IMR-90 (cell line): ENCODE measurements at regions not wholly inside any gene's neighbourhood (a gene's known extent, or its start where the extent isn't known, plus 50 kb on each side); places are given as distances from the start of the nearest gene placed in this dataset.

ENCODE experiments used
- ATAC-seq: fragments of 200-7000 bp; cut with Tn5 transposase; 2 replicates; pipeline ENCODE4 v1.9.1; 2020; ENCODE audit warnings: low read depth, mild to moderate bottlenecking, moderate library complexity
- BruUV-seq: library from RNA; stranded (reverse); fragments of 400-500 nt; replicated peaks from 2 replicates; lab custom pipeline; 2021; lab: Mats Ljungman, UMichigan
- CTCF ChIA-PET: fragments of 300-600 bp; formaldehyde crosslinking; extraction: SDS; loops from one replicate; lab custom pipeline; 2021; ENCODE audit warnings: antibody characterized with exemption; lab: Yijun Ruan, JAX
- POLR2A ChIA-PET: fragments of 300-600 bp; sonication (Branson Sonifier 250); formaldehyde crosslinking; loops from one replicate; lab custom pipeline; 2022; ENCODE audit warnings: antibody characterized with exemption; ENCODE audit not compliant: unreplicated experiment; lab: Charles Lee
- DNase-seq: peaks from one replicate; pipeline ENCODE4 v3.0.0; 2013
- H2AFZ ChIP-seq: replicated peaks from 2 replicates; pipeline ENCODE3; 2013; ENCODE audit warnings: low read length, mild to moderate bottlenecking; ENCODE audit not compliant: poor library complexity
- H2AK5ac ChIP-seq: 2 replicates; pipeline ENCODE4 v1.6.1; 2013; ENCODE audit warnings: low read depth, low read length, inconsistent platforms
- H2AK9ac ChIP-seq: replicated peaks from 2 replicates; pipeline ENCODE3; 2013; ENCODE audit warnings: mild to moderate bottlenecking, low read depth, low read length, moderate library complexity; ENCODE audit not compliant: poor library complexity
- H2BK120ac ChIP-seq: 2 replicates; pipeline ENCODE4 v1.6.1; 2013; ENCODE audit warnings: low read depth, low read length, inconsistent platforms
- H2BK15ac ChIP-seq: 3 replicates; pipeline ENCODE4 v1.6.1; 2013; ENCODE audit warnings: low read depth, low read length, inconsistent platforms
- H2BK20ac ChIP-seq: 2 replicates; pipeline ENCODE4 v1.6.1; 2013; ENCODE audit warnings: low read depth, mild to moderate bottlenecking, inconsistent platforms, low read length, moderate library complexity
- H2BK5ac ChIP-seq: 2 replicates; pipeline ENCODE4 v1.6.1; 2013; ENCODE audit warnings: mild to moderate bottlenecking, low read depth, low read length, inconsistent platforms; ENCODE audit not compliant: poor library complexity, severe bottlenecking
- H3K14ac ChIP-seq: replicated peaks from 2 replicates; pipeline ENCODE4 v1.6.1; 2013; ENCODE audit warnings: low read depth, low read length, inconsistent platforms
- H3K18ac ChIP-seq: 2 replicates; pipeline ENCODE4 v1.6.1; 2013; ENCODE audit warnings: low read depth, low read length, control low read depth
- H3K23ac ChIP-seq: 2 replicates; pipeline ENCODE4 v1.6.1; 2013; ENCODE audit warnings: low read depth, low read length, inconsistent platforms
- H3K27ac ChIP-seq: 2 replicates; pipeline ENCODE4 v1.5.1; 2013; ENCODE audit warnings: mild to moderate bottlenecking, control low read depth, low read length; ENCODE audit not compliant: insufficient read depth
- H3K27me3 ChIP-seq: 2 replicates; pipeline ENCODE4 v1.6.1; 2013; ENCODE audit warnings: low read length; ENCODE audit not compliant: control insufficient read depth, insufficient read depth
- H3K36me3 ChIP-seq: 2 replicates; pipeline ENCODE4 v1.6.1; 2013; ENCODE audit warnings: low read length, mixed read lengths; ENCODE audit not compliant: control insufficient read depth, insufficient read depth
- H3K4ac ChIP-seq: 2 replicates; pipeline ENCODE4 v1.6.1; 2013; ENCODE audit warnings: low read depth, low read length, inconsistent platforms
- H3K4me1 ChIP-seq: 2 replicates; pipeline ENCODE4 v1.6.1; 2013; ENCODE audit warnings: low read length, mixed read lengths; ENCODE audit not compliant: control insufficient read depth, insufficient read depth
- H3K4me2 ChIP-seq: 2 replicates; pipeline ENCODE4 v1.6.1; 2013; ENCODE audit warnings: low read depth, mild to moderate bottlenecking, control low read depth, low read length, moderate library complexity
- H3K4me3 ChIP-seq: 2 replicates; pipeline ENCODE4 v1.5.1; 2013; ENCODE audit warnings: low read depth, mild to moderate bottlenecking, control low read depth, low read length, moderate library complexity; ENCODE audit not compliant: insufficient read depth
- H3K56ac ChIP-seq: 2 replicates; pipeline ENCODE4 v1.6.1; 2013; ENCODE audit warnings: low read length, inconsistent platforms; ENCODE audit not compliant: insufficient read depth; ENCODE audit errors: extremely low read depth
- H3K79me1 ChIP-seq, 2 experiments: 2 replicates each; pipeline ENCODE4 v1.6.1; 2013; ENCODE audit warnings: low read length in 2 of 2, inconsistent platforms in 1 of 2, low read depth in 1 of 2
- H3K9ac ChIP-seq: 2 replicates; pipeline ENCODE4 v1.6.1; 2013; ENCODE audit warnings: low read depth, low read length, control low read depth
- H3K9me1 ChIP-seq: 2 replicates; pipeline ENCODE4 v1.6.1; 2013; ENCODE audit warnings: low read length, inconsistent platforms; ENCODE audit not compliant: insufficient read depth
- H3K9me3 ChIP-seq: 2 replicates; pipeline ENCODE4 v1.6.1; 2013; ENCODE audit warnings: low read length; ENCODE audit not compliant: control insufficient read depth, insufficient read depth
- H4K20me1 ChIP-seq: 2 replicates; pipeline ENCODE4 v1.6.1; 2013; ENCODE audit warnings: low read length, inconsistent platforms; ENCODE audit not compliant: insufficient read depth
- H4K5ac ChIP-seq: 2 replicates; pipeline ENCODE4 v1.6.1; 2013; ENCODE audit warnings: mild to moderate bottlenecking, low read depth, low read length, control low read depth
- H4K8ac ChIP-seq, 2 experiments: 2 replicates each; pipeline ENCODE4 v1.6.1; 2013; ENCODE audit warnings: low read depth in 2 of 2, low read length in 2 of 2, control low read depth in 1 of 2, inconsistent platforms in 1 of 2
- H4K91ac ChIP-seq: 2 replicates; pipeline ENCODE4 v1.6.1; 2013; ENCODE audit warnings: low read depth, low read length, inconsistent platforms; ENCODE audit not compliant: insufficient read depth
- BHLHE40 ChIP-seq: fragments of 150-350 bp; IDR thresholded peaks from 2 replicates; pipeline ENCODE4 v1.6.1; 2016; ENCODE audit warnings: mild to moderate bottlenecking, low read depth, low read length
- CEBPB ChIP-seq: IDR thresholded peaks from 2 replicates; pipeline ENCODE4 v1.6.1; 2012; ENCODE audit warnings: low read depth, low read length, improper control_type of control experiment
- CHD1 ChIP-seq: IDR thresholded peaks from 2 replicates; pipeline ENCODE4 v1.6.1; 2012; ENCODE audit warnings: low read depth, low read length, improper control_type of control experiment
- ELK1 ChIP-seq: fragments of 150-350 bp; IDR thresholded peaks from 2 replicates; pipeline ENCODE4 v1.6.1; 2016; ENCODE audit warnings: low read depth, mild to moderate bottlenecking, low read length, moderate library complexity, borderline replicate concordance
- FOS ChIP-seq: fragments of 150-350 bp; IDR thresholded peaks from 2 replicates; pipeline ENCODE4 v1.6.1; 2016; ENCODE audit warnings: low read depth, low read length
- MAFK ChIP-seq: IDR thresholded peaks from 2 replicates; pipeline ENCODE4 v1.6.1; 2012; ENCODE audit warnings: low read depth, low read length, improper control_type of control experiment
- MAZ ChIP-seq: IDR thresholded peaks from 2 replicates; pipeline ENCODE4 v1.6.1; 2012; ENCODE audit warnings: low read depth, mild to moderate bottlenecking, low read length, improper control_type of control experiment, moderate library complexity, borderline replicate concordance
- MXI1 ChIP-seq: IDR thresholded peaks from 2 replicates; pipeline ENCODE4 v1.6.1; 2012; ENCODE audit warnings: low read depth, mild to moderate bottlenecking, low read length, moderate library complexity, borderline replicate concordance
- NFE2L2 ChIP-seq: fragments of 150-350 bp; IDR thresholded peaks from 2 replicates; pipeline ENCODE4 v1.6.1; 2016; ENCODE audit warnings: low read depth, mild to moderate bottlenecking, low read length
- POLR2A ChIP-seq: IDR thresholded peaks from 2 replicates; pipeline ENCODE4 v1.6.1; 2012; ENCODE audit warnings: mild to moderate bottlenecking, low read depth, low read length
- RAD21 ChIP-seq: IDR thresholded peaks from 2 replicates; pipeline ENCODE4 v1.6.1; 2012; ENCODE audit warnings: low read length, improper control_type of control experiment
- RCOR1 ChIP-seq: IDR thresholded peaks from 2 replicates; pipeline ENCODE4 v1.6.1; 2012; ENCODE audit warnings: mild to moderate bottlenecking, low read length, improper control_type of control experiment; ENCODE audit not compliant: insufficient replicate concordance
- RFX5 ChIP-seq: IDR thresholded peaks from 2 replicates; pipeline ENCODE4 v1.8.0; 2012; ENCODE audit warnings: low read depth, mild to moderate bottlenecking, low read length, moderate library complexity
- SMC3 ChIP-seq: fragments of 150-350 bp; IDR thresholded peaks from 2 replicates; pipeline ENCODE4 v1.6.1; 2016; ENCODE audit warnings: low read depth, mild to moderate bottlenecking, antibody characterized with exemption, low read length, moderate library complexity
- USF2 ChIP-seq: fragments of 150-350 bp; IDR thresholded peaks from 2 replicates; pipeline ENCODE4 v1.6.1; 2017; ENCODE audit warnings: mild to moderate bottlenecking, antibody characterized with exemption, low read length, low read depth
- WGBS, 2 experiments: methylation state at CpG; one replicate each; pipeline versions ENCODE4 v1.1.5 to v1.1.7; 2013; ENCODE audit warnings: missing lambda C conversion rate in 2 of 2; ENCODE audit not compliant: insufficient read length in 1 of 2; ENCODE audit errors: extremely low coverage in 2 of 2; 5-methylcytosine and 5-hydroxymethylcytosine counted together
- dilution Hi-C: fragments of 300-500 bp; cut with HindIII; formaldehyde crosslinking; loops from one replicate; pipeline ENCODE4 v1.14.3; 2018; ENCODE audit warnings: low sequenced_read_pairs; ENCODE audit not compliant: unreplicated experiment
- in situ Hi-C: fragments of 300-500 bp; cut with MboI; formaldehyde crosslinking; loops from 3 replicates; pipeline ENCODE4 v1.14.3; 2019; ENCODE audit warnings: low sequenced_read_pairs, inconsistent platforms, mixed read lengths
- intact Hi-C: fragments of 100-400 bp; cut with micrococcal nuclease; formaldehyde crosslinking; loops from 2 replicates; pipeline ENCODE4 v1.10.0; 2022
- TF ChIP-seq, protein P1 (sequence below): conservative IDR thresholded peaks from 2 replicates; pipeline ENCODE4 v1.5.1; 2012; ENCODE audit warnings: mild to moderate bottlenecking, low read depth, low read length, improper control_type of control experiment

DNA sequence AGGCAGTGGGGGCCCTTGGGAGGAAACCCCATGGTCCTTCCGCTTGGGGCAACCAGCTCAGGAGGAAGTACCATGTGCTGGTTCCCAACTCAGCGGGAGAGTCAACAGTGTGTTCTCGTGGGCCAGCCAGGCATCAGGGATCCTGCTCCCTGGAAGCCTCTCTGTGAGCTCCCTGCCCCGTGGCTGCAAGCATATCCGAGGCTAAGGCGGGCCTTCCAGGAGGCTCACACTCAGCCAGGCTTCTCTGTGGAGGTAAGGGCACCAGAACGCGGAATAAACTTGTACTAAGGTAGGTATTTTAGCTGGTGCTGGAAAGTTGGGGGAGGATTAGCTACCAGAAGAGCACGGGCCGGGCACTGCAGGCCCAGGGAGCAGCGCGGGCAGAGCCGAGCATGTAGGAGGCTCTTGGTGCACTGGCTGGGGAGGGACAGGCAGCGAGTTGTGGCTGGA is 74.7 kb upstream of the POU3F1 start:
- Histone ChIP-seq H2BK5ac (no peak overlapping the region), H2BK120ac (no peak overlapping the region), H3K9me3 (no peaks in the 10 kb centered on the region), H3K9ac (no peak overlapping the region), H4K20me1 (no peaks in the 10 kb centered on the region), H3K4me1 (no peaks in the 10 kb centered on the region), H2BK15ac (no peak overlapping the region), H2AFZ (no peak overlapping the region), H3K56ac (no peak overlapping the region), H2BK20ac (no peak overlapping the region), H3K23ac (no peak overlapping the region), H4K8ac (no peak overlapping the region), H3K4me3 (no peak overlapping the region), H3K9me1 (no peaks in the 10 kb centered on the region), H3K79me1 (no peaks in the 10 kb centered on the region), H3K14ac (no peak overlapping the region), H3K27ac (no peak overlapping the region), H3K18ac (no peak overlapping the region), H4K91ac (no peak overlapping the region), H3K27me3 (no peaks in the 10 kb centered on the region; the same call in 1 of the 2 replicates), H4K5ac (no peak overlapping the region), H2AK9ac (no peak overlapping the region), H3K4me2 (no peak overlapping the region), H3K4ac (no peak overlapping the region), H3K36me3 (no peaks in the 10 kb centered on the region), H2AK5ac (no peak overlapping the region)
- ATAC-seq = no peak
- BruUV-seq = no TSS peak
- CTCF ChIA-PET = no interaction called here
- intact Hi-C loops (no loop called here), in situ Hi-C loops (no loop called here), dilution Hi-C loops (no loop called here)
- POLR2A ChIA-PET = interaction anchor here (0.6 kb wide), 1 partner anchor 1410 kb away, joined by 4 read pairs; no protein-coding TSS in a partner anchor
- WGBS, 2 experiments = 74% methylated on average over 3 of the region's 14 CpGs; no CpG with 5 or more reads in 1 of the 2 experiments
- TF ChIP-seq, protein P1, sequence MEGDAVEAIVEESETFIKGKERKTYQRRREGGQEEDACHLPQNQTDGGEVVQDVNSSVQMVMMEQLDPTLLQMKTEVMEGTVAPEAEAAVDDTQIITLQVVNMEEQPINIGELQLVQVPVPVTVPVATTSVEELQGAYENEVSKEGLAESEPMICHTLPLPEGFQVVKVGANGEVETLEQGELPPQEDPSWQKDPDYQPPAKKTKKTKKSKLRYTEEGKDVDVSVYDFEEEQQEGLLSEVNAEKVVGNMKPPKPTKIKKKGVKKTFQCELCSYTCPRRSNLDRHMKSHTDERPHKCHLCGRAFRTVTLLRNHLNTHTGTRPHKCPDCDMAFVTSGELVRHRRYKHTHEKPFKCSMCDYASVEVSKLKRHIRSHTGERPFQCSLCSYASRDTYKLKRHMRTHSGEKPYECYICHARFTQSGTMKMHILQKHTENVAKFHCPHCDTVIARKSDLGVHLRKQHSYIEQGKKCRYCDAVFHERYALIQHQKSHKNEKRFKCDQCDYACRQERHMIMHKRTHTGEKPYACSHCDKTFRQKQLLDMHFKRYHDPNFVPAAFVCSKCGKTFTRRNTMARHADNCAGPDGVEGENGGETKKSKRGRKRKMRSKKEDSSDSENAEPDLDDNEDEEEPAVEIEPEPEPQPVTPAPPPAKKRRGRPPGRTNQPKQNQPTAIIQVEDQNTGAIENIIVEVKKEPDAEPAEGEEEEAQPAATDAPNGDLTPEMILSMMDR = no peak
- TF ChIP-seq MXI1 (no peak), SMC3 (no peak), CEBPB (no peak), USF2 (no peak), FOS (no peak), ELK1 (no peak), NFE2L2 (no peak), BHLHE40 (no peak), RFX5 (no peak), MAFK (no peak), RCOR1 (no peak), CHD1 (no peak), POLR2A (no peak), MAZ (no peak), RAD21 (no peak)
- no peak for DNase-seq
